Upper lobe of left lung (tissue), 6 donors: ENCODE measurements at regions not wholly inside any gene's neighbourhood (a gene's known extent, or its start where the extent isn't known, plus 50 kb on each side); places are given as distances from the start of the nearest gene placed in this dataset.
A peak's percentile ranks its signal among the peaks of the same experiment; 100 is the strongest.
"Not testable (repeated sequence)": the region's sequence is repeated elsewhere in the genome, so short reads cannot be mapped to it uniquely, and the experiment has no call there.

ENCODE experiments used
- ATAC-seq, 2 donors: fragments of 200-7000 bp; cut with Tn5 transposase; one replicate each; pipeline ENCODE4 v1.9.1; 2022; ENCODE audit warnings: mild to moderate bottlenecking in 2 of 2, moderate library complexity in 2 of 2; ENCODE audit not compliant: low FRiP score in 2 of 2
- DNase-seq, 2 donors: peaks; one replicate each; pipeline ENCODE4 v3.0.0-alpha.2; 2019 to 2020
- H3K27ac ChIP-seq, 4 donors: fragments of 200-600 bp; sonication (generic); one replicate each; pipeline ENCODE4 v1.5.1; 2016 to 2019
- H3K27me3 ChIP-seq, 4 donors: fragments of 200-600 bp; sonication (generic); one replicate each; pipeline ENCODE4 v1.5.1; 2017 to 2019
- H3K36me3 ChIP-seq, 4 donors: fragments of 200-600 bp; sonication (generic); one replicate each; pipeline ENCODE4 v1.5.1; 2016 to 2019
- H3K4me1 ChIP-seq, 4 donors: fragments of 200-600 bp; sonication (generic); one replicate each; pipeline ENCODE4 v1.5.1; 2018 to 2019
- H3K4me3 ChIP-seq, 4 donors: fragments of 200-600 bp; sonication (generic); one replicate each; pipeline ENCODE4 v1.5.1; 2017 to 2019; ENCODE audit warnings: mild to moderate bottlenecking in 2 of 4, moderate library complexity in 1 of 4
- H3K9me3 ChIP-seq, 4 donors: fragments of 200-600 bp; sonication (generic); one replicate each; pipeline ENCODE4 v1.5.1; 2018 to 2019
- CTCF ChIP-seq, 6 experiments: fragments of 450-650 bp in 4 of 6; fragments of 200-600 bp in 2 of 6; sonication (generic) in 2 of 6; IDR thresholded peaks; one replicate each; pipeline ENCODE4 v1.5.1; 2016 to 2019; ENCODE audit warnings: antibody characterized with exemption in 6 of 6
- EP300 ChIP-seq, 4 donors: sonication (generic); formaldehyde crosslinking; IDR thresholded peaks; one replicate each; pipeline ENCODE4 v1.5.1; 2017; ENCODE audit warnings: antibody characterized with exemption in 4 of 4, control low read depth in 2 of 4
- POLR2A ChIP-seq, 4 donors: fragments of 450-650 bp; IDR thresholded peaks; one replicate each; pipeline ENCODE4 v1.5.1; 2016 to 2017; ENCODE audit warnings: antibody characterized with exemption in 4 of 4, mild to moderate bottlenecking in 2 of 4
- POLR2AphosphoS5 ChIP-seq, 2 donors: sonication (generic); formaldehyde crosslinking; IDR thresholded peaks; one replicate each; pipeline ENCODE4 v1.5.1; 2017; ENCODE audit warnings: antibody characterized with exemption in 2 of 2
- WGBS, 2 donors: methylation state at CpG; one replicate each; pipeline ENCODE4 v1.1.5; 2017 to 2018; 5-methylcytosine and 5-hydroxymethylcytosine counted together
- donor health status: DM: no; HTN: no; CAD: no; lungs with moderate emphysema.
- donor health status: DM: no; HTN: yes; CAD: no; lungs with severe emphysema.

GRCh38 chr6:174036-174435 is 118.3 kb upstream of the DUSP22 start:
- no peaks in the 10 kb centered on the region for H3K27me3 ChIP-seq
- no peaks in the 10 kb centered on the region for H3K4me1 ChIP-seq
- H3K9me3 ChIP-seq, result no peaks in the 10 kb centered on the region
- DNase-seq (no peak), ATAC-seq (no peak)
- no peak overlapping the region for H3K27ac ChIP-seq
- WGBS, 2 donors, result 84 to 96% methylated on average over 1 of the region's 1 CpG
- TF ChIP-seq CTCF (IDR thresholded peaks at IDR 0.05) (no peak), EP300 (IDR thresholded peaks at IDR 0.05) (no peak), POLR2A (IDR thresholded peaks at IDR 0.05) (no peak), POLR2AphosphoS5 (IDR thresholded peaks at IDR 0.05) (no peak)
- no peaks in the 10 kb centered on the region for H3K36me3 ChIP-seq
- H3K4me3 ChIP-seq, result no peak overlapping the region

GRCh38 chr6:175680-176079 is 116.6 kb upstream of the DUSP22 start:
- Histone ChIP-seq H3K27ac (no peak overlapping the region), H3K9me3 (no peaks in the 10 kb centered on the region), H3K4me1 (no peaks in the 10 kb centered on the region), H3K27me3 (no peaks in the 10 kb centered on the region), H3K36me3 (no peaks in the 10 kb centered on the region), H3K4me3 (no peak overlapping the region)
- no peak for TF ChIP-seq EP300 (IDR thresholded peaks at IDR 0.05)
- no peak for TF ChIP-seq POLR2AphosphoS5 (IDR thresholded peaks at IDR 0.05)
- 85 to 87% methylated on average over 2 of the region's 2 CpGs for WGBS, 2 donors
- DNase-seq (no peak), ATAC-seq (no peak)

GRCh38 chr6:176766-177165 is 115.5 kb upstream of the DUSP22 start:
- no peak for DNase-seq

GRCh38 chr6:178119-178518 is 114.2 kb upstream of the DUSP22 start:
- no peaks in the 10 kb centered on the region for H3K9me3 ChIP-seq
- no peaks in the 10 kb centered on the region for H3K36me3 ChIP-seq
- H3K27me3 ChIP-seq, result no peaks in the 10 kb centered on the region
- TF ChIP-seq CTCF (IDR thresholded peaks at IDR 0.05) (no peak), POLR2AphosphoS5 (IDR thresholded peaks at IDR 0.05) (no peak), EP300 (IDR thresholded peaks at IDR 0.05) (no peak), POLR2A (IDR thresholded peaks at IDR 0.05) (no peak)
- ATAC-seq (peak in 1 of 2 donors; percentile 67), DNase-seq (peak in 1 of 2 donors; percentile 33)
- H3K4me3 ChIP-seq, result no peak overlapping the region
- 82 to 85% methylated on average over 11 of the region's 11 CpGs for WGBS, 2 donors
- H3K4me1 ChIP-seq, result no peaks in the 10 kb centered on the region
- H3K27ac ChIP-seq, result no peak overlapping the region

More at GRCh38 chr6:176766-177165, 115.5 kb upstream of the DUSP22 start:
- Histone ChIP-seq H3K4me3 (no peak overlapping the region), H3K27me3 (no peaks in the 10 kb centered on the region), H3K4me1 (no peaks in the 10 kb centered on the region), H3K27ac (no peak overlapping the region), H3K36me3 (no peaks in the 10 kb centered on the region), H3K9me3 (no peaks in the 10 kb centered on the region)
- no peak for ATAC-seq
- TF ChIP-seq EP300 (IDR thresholded peaks at IDR 0.05) (no peak), POLR2AphosphoS5 (IDR thresholded peaks at IDR 0.05) (no peak), CTCF (IDR thresholded peaks at IDR 0.05) (no peak), POLR2A (IDR thresholded peaks at IDR 0.05) (no peak)
- WGBS, 2 donors, result 59 to 68% methylated on average over 7 of the region's 7 CpGs

GRCh38 chr6:178929-179328 is 113.4 kb upstream of the DUSP22 start:
- not testable (repeated sequence) for H3K9me3 ChIP-seq, ATAC-seq, H3K4me1 ChIP-seq, H3K4me3 ChIP-seq, H3K27ac ChIP-seq, H3K27me3 ChIP-seq, DNase-seq, H3K36me3 ChIP-seq
- WGBS, 2 donors, result 87 to 93% methylated on average over 5 of the region's 5 CpGs

- no peak overlapping the region for H3K27ac ChIP-seq
- no peaks in the 10 kb centered on the region for H3K9me3 ChIP-seq
- H3K36me3 ChIP-seq, result no peaks in the 10 kb centered on the region
- H3K4me3 ChIP-seq, result no peak overlapping the region
- 94 to 96% methylated on average over 17 to 28 of the region's 29 CpGs for WGBS, 2 donors
- peak in 1 of 2 donors; percentile 51 for ATAC-seq
- DNase-seq, result peak in 1 of 2 donors; percentile 74
- no peaks in the 10 kb centered on the region for H3K27me3 ChIP-seq
- no peak for TF ChIP-seq POLR2A (IDR thresholded peaks at IDR 0.05)
- TF ChIP-seq EP300 (IDR thresholded peaks at IDR 0.05), result no peak
- TF ChIP-seq POLR2AphosphoS5 (IDR thresholded peaks at IDR 0.05), result no peak
- TF ChIP-seq CTCF (IDR thresholded peaks at IDR 0.05), result no peak
- no peaks in the 10 kb centered on the region for H3K4me1 ChIP-seq
Observed at GRCh38 chr6:179340-179950, 112.8 kb upstream of the DUSP22 start.

- not testable (repeated sequence) for DNase-seq, H3K4me3 ChIP-seq, H3K9me3 ChIP-seq, H3K27ac ChIP-seq, H3K36me3 ChIP-seq, H3K27me3 ChIP-seq, ATAC-seq, H3K4me1 ChIP-seq
- WGBS, 2 donors, result 73 to 76% methylated on average over 13 of the region's 13 CpGs
Observed at GRCh38 chr6:180091-180694, 112.1 kb upstream of the DUSP22 start.
